ENCODE measurements at regions not wholly inside any gene's neighbourhood (a gene's known extent, or its start where the extent isn't known, plus 50 kb on each side); places are given as distances from the start of the nearest gene placed in this dataset.

GRCh38 chr11:69918938-69919650 is 99.9 kb upstream of the FGF3 start:
- DNase-seq: peak; percentile 50 to 64
- no peaks in the 10 kb centered on the region for H3K36me3 ChIP-seq (ENCODE audit: control insufficient read depth, insufficient read depth, low read length)
- no CpG with 5 or more reads among the region's 32 CpGs for WGBS (ENCODE audit: insufficient coverage, low lambda C conversion rate)
- H3K9me3 ChIP-seq (ENCODE audit: control insufficient read depth, low read depth, low read length): peaks cover 9% of the 10 kb centered on the region
- H3K27ac ChIP-seq (ENCODE audit: low read length): no peak overlapping the region
- peaks cover 15% of the 10 kb centered on the region for H3K27me3 ChIP-seq (ENCODE audit: control insufficient read depth, insufficient read depth, low read length)
- H3K4me3 ChIP-seq (ENCODE audit: low read length): no peak overlapping the region
- peaks cover 16% of the 10 kb centered on the region for H3K4me1 ChIP-seq (ENCODE audit: control insufficient read depth, insufficient read depth, low read length)

- H3K4me1 ChIP-seq (ENCODE audit: control insufficient read depth, insufficient read depth, low read length): peaks cover 15% of the 10 kb centered on the region
- H3K9me3 ChIP-seq (ENCODE audit: control insufficient read depth, low read depth, low read length): peaks cover 9% of the 10 kb centered on the region
- H3K27me3 ChIP-seq (ENCODE audit: control insufficient read depth, insufficient read depth, low read length): peaks cover 15% of the 10 kb centered on the region
- no peak overlapping the region for H3K27ac ChIP-seq (ENCODE audit: low read length)
- no peaks in the 10 kb centered on the region for H3K36me3 ChIP-seq (ENCODE audit: control insufficient read depth, insufficient read depth, low read length)
- H3K4me3 ChIP-seq (ENCODE audit: low read length): no peak overlapping the region
- no peak for DNase-seq
- no CpG with 5 or more reads among the region's 3 CpGs for WGBS (ENCODE audit: insufficient coverage, low lambda C conversion rate)
These were observed 100.6 kb upstream of the FGF3 start for GRCh38 chr11:69919659-69920344.

- H3K27me3 ChIP-seq (ENCODE audit: control insufficient read depth, insufficient read depth, low read length): peaks cover 20% of the 10 kb centered on the region
- peaks cover 9% of the 10 kb centered on the region for H3K9me3 ChIP-seq (ENCODE audit: control insufficient read depth, low read depth, low read length)
- no CpG with 5 or more reads among the region's 16 CpGs for WGBS (ENCODE audit: insufficient coverage, low lambda C conversion rate)
- H3K36me3 ChIP-seq (ENCODE audit: control insufficient read depth, insufficient read depth, low read length): no peaks in the 10 kb centered on the region
- H3K27ac ChIP-seq (ENCODE audit: low read length): no peak overlapping the region
- no peak for DNase-seq
- no peak overlapping the region for H3K4me3 ChIP-seq (ENCODE audit: low read length)
- H3K4me1 ChIP-seq (ENCODE audit: control insufficient read depth, insufficient read depth, low read length): peaks cover 9% of the 10 kb centered on the region
These were observed 101.3 kb upstream of the FGF3 start for GRCh38 chr11:69920345-69921127.

- no peak overlapping the region for H3K27ac ChIP-seq (ENCODE audit: low read length)
- peaks cover 9% of the 10 kb centered on the region for H3K9me3 ChIP-seq (ENCODE audit: control insufficient read depth, low read depth, low read length)
- no peaks in the 10 kb centered on the region for H3K36me3 ChIP-seq (ENCODE audit: control insufficient read depth, insufficient read depth, low read length)
- H3K27me3 ChIP-seq (ENCODE audit: control insufficient read depth, insufficient read depth, low read length): peaks cover 28% of the 10 kb centered on the region
- WGBS (ENCODE audit: insufficient coverage, low lambda C conversion rate): no CpG with 5 or more reads among the region's 21 CpGs
- no peak overlapping the region for H3K4me3 ChIP-seq (ENCODE audit: low read length)
- peaks cover 5% of the 10 kb centered on the region for H3K4me1 ChIP-seq (ENCODE audit: control insufficient read depth, insufficient read depth, low read length)
- DNase-seq: no peak
These were observed 102.2 kb upstream of the FGF3 start for GRCh38 chr11:69921128-69922014.

GRCh38 chr11:69922015-69922595 is 102.9 kb upstream of the FGF3 start:
- Histone ChIP-seq H3K36me3 (ENCODE audit: control insufficient read depth, insufficient read depth, low read length) (no peaks in the 10 kb centered on the region), H3K9me3 (ENCODE audit: control insufficient read depth, low read depth, low read length) (peaks cover 4% of the 10 kb centered on the region), H3K4me3 (ENCODE audit: low read length) (no peak overlapping the region), H3K4me1 (ENCODE audit: control insufficient read depth, insufficient read depth, low read length) (peaks cover 5% of the 10 kb centered on the region), H3K27me3 (ENCODE audit: control insufficient read depth, insufficient read depth, low read length) (peaks cover 27% of the 10 kb centered on the region), H3K27ac (ENCODE audit: low read length) (no peak overlapping the region)
- no peak for DNase-seq
- no CpG with 5 or more reads among the region's 17 CpGs for WGBS (ENCODE audit: insufficient coverage, low lambda C conversion rate)

GRCh38 chr11:69922596-69923111 is 103.4 kb upstream of the FGF3 start:
- Histone ChIP-seq H3K27me3 (ENCODE audit: control insufficient read depth, insufficient read depth, low read length) (peaks cover 23% of the 10 kb centered on the region), H3K9me3 (ENCODE audit: control insufficient read depth, low read depth, low read length) (no peaks in the 10 kb centered on the region), H3K36me3 (ENCODE audit: control insufficient read depth, insufficient read depth, low read length) (no peaks in the 10 kb centered on the region), H3K4me1 (ENCODE audit: control insufficient read depth, insufficient read depth, low read length) (peaks cover 5% of the 10 kb centered on the region), H3K4me3 (ENCODE audit: low read length) (no peak overlapping the region), H3K27ac (ENCODE audit: low read length) (no peak overlapping the region)
- no CpG with 5 or more reads among the region's 14 CpGs for WGBS (ENCODE audit: insufficient coverage, low lambda C conversion rate)
- no peak for DNase-seq

GRCh38 chr11:69923196-69923595 is 104.0 kb upstream of the FGF3 start:
- no CpG with 5 or more reads among the region's 7 CpGs for WGBS (ENCODE audit: insufficient coverage, low lambda C conversion rate)
- Histone ChIP-seq H3K27ac (ENCODE audit: low read length) (no peak overlapping the region), H3K4me3 (ENCODE audit: low read length) (no peak overlapping the region), H3K4me1 (ENCODE audit: control insufficient read depth, insufficient read depth, low read length) (peaks cover 5% of the 10 kb centered on the region), H3K27me3 (ENCODE audit: control insufficient read depth, insufficient read depth, low read length) (peaks cover 20% of the 10 kb centered on the region), H3K9me3 (ENCODE audit: control insufficient read depth, low read depth, low read length) (no peaks in the 10 kb centered on the region), H3K36me3 (ENCODE audit: control insufficient read depth, insufficient read depth, low read length) (no peaks in the 10 kb centered on the region)
- DNase-seq: no peak

- DNase-seq: no peak
- H3K9me3 ChIP-seq (ENCODE audit: control insufficient read depth, low read depth, low read length): no peaks in the 10 kb centered on the region
These were observed 104.6 kb upstream of the FGF3 start for GRCh38 chr11:69923641-69924307.

More at GRCh38 chr11:69923641-69924307, 104.6 kb upstream of the FGF3 start:
- Histone ChIP-seq H3K36me3 (ENCODE audit: control insufficient read depth, insufficient read depth, low read length) (no peaks in the 10 kb centered on the region), H3K4me3 (ENCODE audit: low read length) (no peak overlapping the region), H3K27me3 (ENCODE audit: control insufficient read depth, insufficient read depth, low read length) (peaks cover 17% of the 10 kb centered on the region), H3K27ac (ENCODE audit: low read length) (no peak overlapping the region), H3K4me1 (ENCODE audit: control insufficient read depth, insufficient read depth, low read length) (peaks cover 5% of the 10 kb centered on the region)
- no CpG with 5 or more reads among the region's 13 CpGs for WGBS (ENCODE audit: insufficient coverage, low lambda C conversion rate)

Measured in large intestine (tissue), 3 donors.